HUES64 (cell line): ENCODE measurements at regions not wholly inside any gene's neighbourhood (a gene's known extent, or its start where the extent isn't known, plus 50 kb on each side); places are given as distances from the start of the nearest gene placed in this dataset.

Experiments used
- H3K27ac ChIP-seq: 2 replicates; pipeline ENCODE4 v1.7.0; 2013; ENCODE audit warnings: low read depth, low read length, inconsistent platforms
- H3K27me3 ChIP-seq: 2 replicates; pipeline ENCODE4 v1.6.1; 2013; ENCODE audit warnings: mild to moderate bottlenecking, low read length; ENCODE audit not compliant: insufficient read depth
- H3K36me3 ChIP-seq: 2 replicates; pipeline ENCODE4 v1.6.1; 2013; ENCODE audit warnings: mild to moderate bottlenecking, low read length; ENCODE audit not compliant: insufficient read depth
- H3K4me1 ChIP-seq: 2 replicates; pipeline ENCODE4 v1.6.1; 2013; ENCODE audit warnings: mild to moderate bottlenecking, low read length, moderate library complexity; ENCODE audit not compliant: insufficient read depth
- H3K4me3 ChIP-seq: 2 replicates; pipeline ENCODE4 v1.5.1; 2013; ENCODE audit warnings: mild to moderate bottlenecking, low read length, moderate library complexity
- H3K9ac ChIP-seq: 2 replicates; pipeline ENCODE4 v1.6.1; 2013; ENCODE audit warnings: mild to moderate bottlenecking, low read depth, low read length
- H3K9me3 ChIP-seq: 2 replicates; pipeline ENCODE4 v1.6.1; 2013; ENCODE audit warnings: low read depth, low read length; ENCODE audit not compliant: insufficient read depth
- WGBS: fragments of 150-250, 120-280 bp; methylation state at CpG from one replicate; pipeline ENCODE4 v1.1.7; 2013; ENCODE audit warnings: missing lambda C conversion rate; 5-methylcytosine and 5-hydroxymethylcytosine counted together

DNA sequence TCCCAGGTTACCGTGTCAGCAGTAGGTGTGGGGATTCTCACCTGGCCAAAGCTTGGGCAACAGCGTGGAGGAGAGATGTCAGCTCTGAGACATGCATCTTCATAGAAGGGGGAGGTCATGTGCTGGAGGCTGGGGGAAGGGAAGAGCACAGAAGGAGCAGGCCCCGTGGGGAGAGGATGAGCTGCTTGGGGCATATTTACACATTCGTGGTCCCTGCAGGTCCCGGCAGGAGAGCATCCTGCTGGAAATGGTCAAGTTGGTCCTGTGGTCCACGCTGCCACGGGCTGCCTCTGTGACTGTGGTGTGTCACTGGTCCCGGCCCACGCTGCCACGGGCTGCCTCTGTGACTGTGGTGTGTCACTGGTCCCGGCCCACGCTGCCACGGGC lies 195.1 kb upstream of the TWIST2 start:
- Histone ChIP-seq H3K27ac (no peak overlapping the region), H3K9me3 (no peaks in the 10 kb centered on the region), H3K4me1 (0 out of 2 replicates have a peak, but pooled peaks cover 3% of the 10 kb centered on the region), H3K36me3 (no peaks in the 10 kb centered on the region), H3K27me3 (no peaks in the 10 kb centered on the region), H3K4me3 (no peak overlapping the region), H3K9ac (no peak overlapping the region)
- WGBS: 93% methylated on average over 7 of the region's 13 CpGs

DNA sequence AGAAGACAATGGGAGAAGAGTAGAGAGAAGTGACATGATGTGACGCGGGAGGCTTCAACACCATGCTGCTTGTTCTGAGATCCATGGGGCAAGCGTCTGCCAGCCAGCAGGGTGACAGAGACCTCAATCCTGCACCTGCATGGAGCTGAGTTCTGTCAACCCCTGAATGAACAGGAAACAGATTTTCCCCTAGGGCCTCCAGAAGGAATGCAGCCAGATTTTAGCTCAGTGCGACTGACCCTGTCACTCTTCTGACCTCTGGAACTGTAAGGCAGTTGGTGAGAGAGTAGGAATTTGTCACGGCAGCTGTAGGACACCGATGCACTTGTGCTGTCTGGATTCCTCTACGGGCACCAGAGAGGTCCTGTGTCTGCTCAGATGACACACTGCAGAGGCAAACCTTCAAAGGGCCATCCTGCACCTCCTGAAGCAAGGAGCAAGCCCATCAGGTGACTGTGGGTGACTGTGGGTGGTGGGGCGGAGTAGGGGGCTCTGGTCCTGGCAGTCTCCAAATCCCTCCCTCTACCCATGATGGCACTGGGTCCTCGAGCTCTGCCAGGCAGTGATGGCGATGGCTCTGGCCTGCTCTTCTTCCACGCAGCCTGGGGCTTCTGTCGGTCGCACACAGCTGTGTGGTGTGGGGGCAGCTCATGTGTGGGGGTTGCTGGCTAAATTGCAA lies 194.3 kb upstream of the TWIST2 start:
- Histone ChIP-seq H3K9me3 (no peaks in the 10 kb centered on the region), H3K27me3 (0 out of 2 replicates have a peak, but pooled peaks cover under 1% of the 10 kb centered on the region), H3K4me1 (0 out of 2 replicates have a peak, but pooled peaks cover 4% of the 10 kb centered on the region), H3K36me3 (no peaks in the 10 kb centered on the region), H3K4me3 (no peak overlapping the region), H3K27ac (no peak overlapping the region), H3K9ac (no peak overlapping the region)
- 92% methylated on average over 12 of the region's 13 CpGs for WGBS

DNA sequence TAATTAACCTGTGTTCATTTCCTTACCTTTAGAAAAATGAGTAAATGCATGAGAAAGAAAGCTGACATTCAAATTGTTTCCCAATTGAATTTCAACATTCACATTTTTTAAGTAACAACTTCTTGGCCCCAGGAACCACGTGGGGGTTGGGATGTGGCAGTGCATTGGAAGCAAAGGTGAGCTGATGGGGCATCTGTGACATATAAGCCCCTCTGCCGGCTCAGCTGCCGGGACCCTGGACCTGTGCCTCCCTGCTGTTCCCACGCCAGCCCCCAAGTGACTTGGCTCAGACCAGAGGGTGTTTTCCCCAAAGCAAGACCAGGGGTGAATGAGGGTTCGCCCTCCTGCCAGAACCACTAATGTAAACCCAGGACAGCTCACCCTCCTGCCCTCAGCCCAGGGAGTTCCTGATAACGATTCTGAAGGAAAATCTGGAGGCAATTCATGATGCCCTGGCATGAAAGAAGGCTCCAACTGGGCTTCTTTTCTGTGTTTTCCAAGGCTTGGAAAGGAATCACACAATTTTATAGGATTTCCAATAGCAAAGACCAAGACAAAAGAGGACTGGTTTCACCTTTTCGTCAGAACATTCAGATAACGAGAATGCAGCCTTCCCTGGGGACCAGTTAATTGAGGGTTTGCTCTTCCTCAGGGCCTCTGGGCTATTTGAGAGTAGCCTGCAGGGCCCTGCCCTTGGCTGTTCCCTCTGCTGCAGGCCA lies 193.2 kb upstream of the TWIST2 start:
- peaks cover 6% of the 10 kb centered on the region; the same call in 1 of the 2 replicates for H3K27me3 ChIP-seq
- H3K9ac ChIP-seq: no peak overlapping the region
- no peak overlapping the region for H3K27ac ChIP-seq
- no peak overlapping the region for H3K4me3 ChIP-seq
- H3K4me1 ChIP-seq: 0 out of 2 replicates have a peak, but pooled peaks cover 4% of the 10 kb centered on the region
- WGBS: 89% methylated on average over 8 of the region's 8 CpGs
- no peaks in the 10 kb centered on the region for H3K36me3 ChIP-seq
- no peaks in the 10 kb centered on the region for H3K9me3 ChIP-seq

DNA sequence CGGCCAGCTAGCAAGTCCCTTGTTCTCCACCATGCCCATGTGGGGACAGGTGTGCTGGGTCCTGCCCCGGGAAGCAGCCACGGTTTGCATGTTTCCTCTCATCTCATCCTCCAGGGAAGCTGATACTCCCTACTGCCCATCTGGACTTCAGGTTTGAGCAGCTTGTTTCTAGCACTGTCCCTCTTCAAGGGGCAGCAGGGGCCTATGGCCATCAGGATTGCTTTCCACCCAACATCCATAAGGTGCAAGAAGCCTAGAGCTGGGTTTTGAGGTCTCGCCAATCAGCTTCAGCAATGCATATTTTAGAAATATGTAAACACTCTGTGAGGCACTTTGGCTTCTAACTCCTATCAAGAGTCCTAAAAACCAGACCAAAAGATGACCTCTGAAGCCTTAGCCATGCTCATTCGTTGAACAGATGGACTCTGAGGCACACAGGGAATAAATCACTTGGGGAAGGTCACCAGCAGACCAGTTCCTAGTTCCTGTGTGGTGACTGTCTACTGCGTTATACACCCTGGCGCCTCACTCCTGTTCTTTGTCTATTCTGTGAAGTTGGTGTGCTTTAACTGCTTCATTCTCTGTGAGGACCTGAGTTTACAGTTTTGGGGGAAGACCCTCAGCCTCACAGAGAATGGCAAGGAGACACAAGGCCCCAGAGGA lies 192.6 kb upstream of the TWIST2 start:
- WGBS: 89% methylated on average over 7 of the region's 7 CpGs
- Histone ChIP-seq H3K27ac (no peak overlapping the region), H3K9ac (no peak overlapping the region), H3K4me1 (0 out of 2 replicates have a peak, but pooled peaks cover 4% of the 10 kb centered on the region), H3K36me3 (no peaks in the 10 kb centered on the region), H3K4me3 (no peak overlapping the region), H3K9me3 (no peaks in the 10 kb centered on the region), H3K27me3 (peaks cover 6% of the 10 kb centered on the region; the same call in 1 of the 2 replicates)

DNA sequence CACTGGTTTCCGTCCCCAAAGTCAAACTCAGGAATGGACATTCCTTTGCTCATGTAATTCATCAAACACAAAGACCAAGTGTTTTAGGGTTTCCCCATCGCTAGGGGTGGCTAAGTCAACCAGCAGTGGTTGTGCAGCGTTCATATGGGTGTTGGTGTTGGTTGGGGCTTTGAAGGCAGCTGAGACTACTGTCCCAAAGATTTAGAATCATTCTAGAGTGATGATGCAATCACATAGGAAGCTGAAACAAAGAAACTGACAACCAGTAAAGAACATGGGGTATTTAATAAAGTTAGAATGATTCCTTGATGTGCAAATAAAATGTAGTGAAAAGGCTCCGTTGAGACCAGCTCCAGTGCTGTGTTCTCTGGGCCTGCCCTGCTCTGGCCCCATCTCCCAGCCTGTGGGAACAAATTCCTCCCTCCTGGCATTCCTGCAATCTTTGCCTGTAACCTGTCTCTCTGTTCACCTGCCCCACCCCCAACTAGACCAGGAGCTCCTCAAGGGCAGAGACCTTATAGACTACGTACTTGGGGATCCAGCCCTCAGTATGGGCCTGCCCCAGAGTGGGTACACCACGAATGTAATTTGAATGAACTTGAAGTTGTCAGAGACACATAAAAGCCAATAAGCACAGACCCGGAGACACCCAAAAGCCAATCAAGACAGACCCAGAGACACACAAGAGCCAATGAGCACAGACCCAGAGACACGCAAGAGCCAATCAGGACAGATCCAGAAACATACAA lies 191.7 kb upstream of the TWIST2 start:
- Histone ChIP-seq H3K27me3 (peaks cover 6% of the 10 kb centered on the region; the same call in 1 of the 2 replicates), H3K9me3 (no peaks in the 10 kb centered on the region), H3K27ac (no peak overlapping the region), H3K4me3 (no peak overlapping the region), H3K9ac (no peak overlapping the region), H3K4me1 (0 out of 2 replicates have a peak, but pooled peaks cover 4% of the 10 kb centered on the region), H3K36me3 (no peaks in the 10 kb centered on the region)
- 83% methylated on average over 8 of the region's 8 CpGs for WGBS

DNA sequence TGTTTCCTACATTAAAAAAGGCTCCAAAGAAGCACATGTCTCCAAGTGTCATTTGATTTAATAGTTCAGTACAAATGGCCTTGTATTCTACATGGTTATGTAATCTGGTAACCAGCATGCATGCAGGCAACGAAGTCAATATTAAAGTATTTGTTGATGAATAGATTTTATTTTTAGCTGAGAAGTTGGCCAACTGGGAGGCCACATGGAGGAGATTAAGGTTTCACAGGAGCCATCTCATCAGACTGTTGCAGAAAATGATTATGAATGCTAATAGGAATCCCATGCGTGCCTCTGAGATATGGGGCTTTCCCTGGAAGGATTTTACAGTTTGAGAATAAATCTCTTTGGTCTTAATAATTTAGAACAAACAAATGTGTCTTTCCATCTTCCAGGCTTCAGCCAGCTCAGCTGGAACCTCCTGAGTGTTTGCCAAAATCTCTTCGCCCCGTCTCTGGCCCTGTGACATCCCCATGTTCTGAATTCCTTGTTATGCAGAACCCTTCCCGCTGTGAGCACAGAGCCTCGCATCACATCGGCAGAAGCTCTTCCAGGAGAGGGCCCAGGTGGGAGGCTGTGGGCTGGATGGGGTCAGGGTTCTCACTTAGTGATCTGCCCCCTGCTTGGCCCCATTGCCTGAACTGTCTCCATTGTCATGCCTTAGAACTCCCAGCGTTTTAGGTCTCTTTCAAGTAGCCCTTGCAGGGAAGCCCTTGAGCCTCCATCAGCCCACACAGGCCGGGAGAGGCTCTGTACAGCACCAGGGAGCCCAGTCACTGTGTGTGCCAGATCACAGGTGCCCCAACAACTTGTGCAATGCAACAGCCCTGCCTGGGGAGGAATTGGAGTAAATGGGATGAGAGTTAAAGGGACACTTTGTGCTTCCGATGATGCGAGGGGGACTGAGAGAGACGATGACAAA lies 190.5 kb upstream of the TWIST2 start:
- Histone ChIP-seq H3K4me3 (no peak overlapping the region), H3K27me3 (peaks cover 6% of the 10 kb centered on the region; the same call in 1 of the 2 replicates), H3K27ac (no peak overlapping the region), H3K9ac (no peak overlapping the region), H3K9me3 (peaks cover 6% of the 10 kb centered on the region; the same call in 1 of the 2 replicates), H3K4me1 (0 out of 2 replicates have a peak, but pooled peaks cover 4% of the 10 kb centered on the region), H3K36me3 (no peaks in the 10 kb centered on the region)
- 52% methylated on average over 12 of the region's 12 CpGs for WGBS

DNA sequence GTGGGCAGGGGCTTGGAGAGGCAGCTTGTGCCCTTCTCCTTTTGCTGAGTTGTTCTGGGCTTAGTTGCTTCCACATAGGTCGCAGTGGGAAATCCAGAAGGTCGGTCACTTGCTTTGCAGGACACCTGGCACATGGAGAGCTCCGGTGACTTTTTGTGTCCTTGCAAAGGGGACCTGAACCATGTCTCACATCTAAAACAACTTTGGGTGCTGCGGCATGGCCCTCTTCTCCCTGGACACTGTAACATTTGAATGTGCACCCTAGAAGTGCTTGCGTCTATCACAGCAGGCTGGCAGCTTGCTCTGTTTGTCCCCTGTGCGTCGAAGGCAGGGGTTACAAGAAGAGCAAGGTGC lies 189.9 kb upstream of the TWIST2 start:
- Histone ChIP-seq H3K27ac (no peak overlapping the region), H3K36me3 (no peaks in the 10 kb centered on the region), H3K9me3 (peaks cover 6% of the 10 kb centered on the region; the same call in 1 of the 2 replicates), H3K27me3 (peaks cover 6% of the 10 kb centered on the region; the same call in 1 of the 2 replicates), H3K4me3 (no peak overlapping the region), H3K4me1 (0 out of 2 replicates have a peak, but pooled peaks cover 4% of the 10 kb centered on the region), H3K9ac (no peak overlapping the region)
- WGBS: 95% methylated on average over 7 of the region's 7 CpGs

DNA sequence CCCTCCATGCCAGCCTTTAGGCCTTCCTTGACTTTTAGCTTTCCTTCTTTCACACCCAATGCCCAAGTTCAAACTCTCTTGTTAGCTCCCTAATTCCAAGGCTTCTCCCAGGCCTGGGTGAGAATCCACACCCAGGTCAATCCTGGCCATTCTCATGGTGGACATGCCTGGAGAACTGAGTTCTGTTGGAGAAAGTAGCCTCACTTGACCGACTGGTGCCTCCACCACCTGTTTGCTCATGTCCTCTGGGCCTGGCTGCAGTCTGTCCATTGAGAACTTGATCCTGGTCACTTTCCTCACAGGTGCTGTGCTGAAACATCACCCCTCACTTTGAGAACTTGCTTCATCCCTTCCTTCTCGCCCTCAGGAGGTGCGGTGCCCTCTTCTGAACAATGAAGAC lies 189.1 kb upstream of the TWIST2 start:
- Histone ChIP-seq H3K36me3 (no peaks in the 10 kb centered on the region), H3K4me1 (0 out of 2 replicates have a peak, but pooled peaks cover 4% of the 10 kb centered on the region), H3K9me3 (peaks cover 6% of the 10 kb centered on the region; the same call in 1 of the 2 replicates), H3K27ac (no peak overlapping the region), H3K9ac (no peak overlapping the region), H3K27me3 (peaks cover 6% of the 10 kb centered on the region; the same call in 1 of the 2 replicates), H3K4me3 (no peak overlapping the region)
- WGBS: 95% methylated on average over 3 of the region's 3 CpGs

DNA sequence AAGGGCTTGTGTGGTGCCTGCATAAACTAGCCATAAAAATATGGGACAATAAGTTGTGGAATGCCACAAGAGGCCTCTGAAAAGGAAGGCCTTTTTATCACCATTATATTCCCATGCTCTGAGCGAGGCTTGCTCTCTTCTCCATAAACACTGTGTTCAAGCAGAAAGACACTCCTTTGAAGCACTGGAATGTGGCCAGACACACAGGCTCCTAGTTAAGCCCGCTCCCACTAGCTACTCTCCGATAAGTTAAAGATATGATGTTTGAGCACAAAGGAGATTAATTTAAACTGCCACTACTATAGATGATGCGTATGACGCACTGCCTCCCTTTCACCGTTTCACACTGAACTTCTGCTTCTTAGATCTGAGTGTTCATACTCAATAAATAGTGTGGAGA lies 188.7 kb upstream of the TWIST2 start:
- H3K27me3 ChIP-seq: peaks cover 6% of the 10 kb centered on the region; the same call in 1 of the 2 replicates
- no peak overlapping the region for H3K9ac ChIP-seq
- 97% methylated on average over 6 of the region's 6 CpGs for WGBS
- no peak overlapping the region for H3K4me3 ChIP-seq
- H3K9me3 ChIP-seq: peaks cover 6% of the 10 kb centered on the region; the same call in 1 of the 2 replicates
- H3K36me3 ChIP-seq: no peaks in the 10 kb centered on the region
- H3K4me1 ChIP-seq: 0 out of 2 replicates have a peak, but pooled peaks cover 4% of the 10 kb centered on the region
- H3K27ac ChIP-seq: no peak overlapping the region

DNA sequence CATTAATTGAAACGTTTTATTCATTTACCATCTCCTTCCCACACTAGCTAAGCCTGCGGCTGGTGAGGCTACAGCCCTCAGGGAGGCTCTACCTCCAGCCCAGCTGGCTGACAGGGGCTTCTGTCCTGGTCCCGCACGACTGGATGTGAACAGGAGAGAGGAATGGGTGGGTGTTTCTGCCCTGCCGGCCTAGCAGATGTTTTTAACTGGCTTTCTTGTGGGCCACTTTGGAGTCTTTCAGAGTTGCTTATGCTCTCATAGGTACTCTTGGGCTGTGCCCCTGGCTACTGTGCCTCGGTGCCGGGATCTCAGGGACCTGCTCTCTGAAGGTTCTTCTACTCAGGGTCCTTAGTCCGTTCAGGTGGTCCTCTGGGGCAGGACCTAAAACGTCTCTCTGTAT lies 184.3 kb upstream of the TWIST2 start:
- Histone ChIP-seq H3K27me3 (peaks cover 5% of the 10 kb centered on the region; the same call in 1 of the 2 replicates), H3K27ac (no peak overlapping the region), H3K9me3 (peaks cover 6% of the 10 kb centered on the region; the same call in 1 of the 2 replicates), H3K9ac (no peak overlapping the region), H3K4me1 (no peaks in the 10 kb centered on the region), H3K36me3 (no peaks in the 10 kb centered on the region), H3K4me3 (no peak overlapping the region)
- WGBS: 90% methylated on average over 9 of the region's 9 CpGs
